NT2/D1 (cell line): ENCODE measurements at regions not wholly inside any gene's neighbourhood (a gene's known extent, or its start where the extent isn't known, plus 50 kb on each side); places are given as distances from the start of the nearest gene placed in this dataset.
"Not testable (repeated sequence)": the region's sequence is repeated elsewhere in the genome, so short reads cannot be mapped to it uniquely, and the experiment has no call there.

Experiments
- DNase-seq: peaks from one replicate; pipeline ENCODE4 v3.0.0-alpha.2; 2011; ENCODE audit warnings: low read depth, low spot score
- H3K27me3 ChIP-seq: 2 replicates; pipeline ENCODE4 v1.6.0; 2011; ENCODE audit warnings: mild to moderate bottlenecking; ENCODE audit not compliant: insufficient read length, insufficient read depth
- H3K36me3 ChIP-seq: 2 replicates; pipeline ENCODE4 v1.6.1; 2011; ENCODE audit warnings: mild to moderate bottlenecking, low read length, mixed read lengths; ENCODE audit not compliant: insufficient read depth, insufficient read length
- H3K4me1 ChIP-seq: 2 replicates; pipeline ENCODE4 v1.5.1; 2011; ENCODE audit not compliant: insufficient read depth, insufficient read length
- H3K4me3 ChIP-seq: 2 replicates; pipeline ENCODE4 v1.5.1; 2011; ENCODE audit warnings: low read depth; ENCODE audit not compliant: insufficient read length
- H3K9ac ChIP-seq: 2 replicates; pipeline ENCODE4 v1.6.0; 2011; ENCODE audit warnings: low read depth; ENCODE audit not compliant: insufficient read length
- H3K9me3 ChIP-seq: 2 replicates; pipeline ENCODE4 v1.5.1; 2011; ENCODE audit warnings: mild to moderate bottlenecking, low read length; ENCODE audit not compliant: insufficient read depth

GRCh38 chr9:65386191-65386590 is 101.2 kb upstream of the FOXD4L5 start:
- H3K27me3 ChIP-seq, H3K9ac ChIP-seq, H3K4me1 ChIP-seq, H3K36me3 ChIP-seq, H3K9me3 ChIP-seq, DNase-seq, H3K4me3 ChIP-seq: not testable (repeated sequence)

- H3K4me3 ChIP-seq, DNase-seq, H3K27me3 ChIP-seq, H3K9me3 ChIP-seq, H3K4me1 ChIP-seq, H3K36me3 ChIP-seq, H3K9ac ChIP-seq: not testable (repeated sequence)
These were observed 100.6 kb upstream of the FOXD4L5 start for GRCh38 chr9:65385655-65386024.

- H3K4me1 ChIP-seq, H3K9ac ChIP-seq, H3K36me3 ChIP-seq, H3K9me3 ChIP-seq, H3K4me3 ChIP-seq, H3K27me3 ChIP-seq, DNase-seq: not testable (repeated sequence)
These were observed 100.0 kb upstream of the FOXD4L5 start for GRCh38 chr9:65384759-65385654.

- H3K9ac ChIP-seq, H3K4me3 ChIP-seq, H3K4me1 ChIP-seq, H3K27me3 ChIP-seq, DNase-seq, H3K9me3 ChIP-seq, H3K36me3 ChIP-seq: not testable (repeated sequence)
These were observed 99.1 kb upstream of the FOXD4L5 start for GRCh38 chr9:65384066-65384465.

- not testable (repeated sequence) for H3K4me1 ChIP-seq, H3K36me3 ChIP-seq, H3K27me3 ChIP-seq, H3K4me3 ChIP-seq, H3K9ac ChIP-seq, DNase-seq, H3K9me3 ChIP-seq
These were observed 98.6 kb upstream of the FOXD4L5 start for GRCh38 chr9:65383646-65384045.

GRCh38 chr9:65382701-65383318 is 97.8 kb upstream of the FOXD4L5 start:
- H3K36me3 ChIP-seq, H3K9ac ChIP-seq, H3K4me3 ChIP-seq, H3K9me3 ChIP-seq, H3K27me3 ChIP-seq, H3K4me1 ChIP-seq: not testable (repeated sequence)
- DNase-seq: peak; percentile 5
